ENCODE measurements at regions not wholly inside any gene's neighbourhood (a gene's known extent, or its start where the extent isn't known, plus 50 kb on each side); places are given as distances from the start of the nearest gene placed in this dataset.

DNA sequence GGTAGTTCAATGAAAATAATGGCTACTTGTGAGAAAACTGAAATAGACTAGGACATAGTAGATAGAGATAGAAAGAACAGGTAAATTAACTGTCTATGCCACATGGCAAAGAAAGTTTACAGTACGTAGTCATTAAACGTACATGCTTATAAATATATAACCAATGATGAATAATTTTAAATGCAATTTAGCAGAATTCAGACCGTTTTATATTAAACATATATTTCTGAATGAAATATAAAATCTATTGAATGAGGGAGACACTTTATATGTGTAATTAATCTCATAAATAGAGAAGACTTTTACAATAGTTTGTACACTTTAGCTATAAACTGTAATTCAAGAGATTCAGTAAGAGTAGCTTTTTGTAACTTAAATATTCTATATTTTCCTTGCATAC is 124.4 kb upstream of the VPREB1 start:
- TF ChIP-seq POLR2A (IDR thresholded peaks at IDR 0.05; ENCODE audit: low read length) = no peak
- no peak for TF ChIP-seq GATA1 (IDR thresholded peaks at IDR 0.05; ENCODE audit: low read depth, low read length)
